B cell (primary cell): ENCODE measurements at regions not wholly inside any gene's neighbourhood (a gene's known extent, or its start where the extent isn't known, plus 50 kb on each side); places are given as distances from the start of the nearest gene placed in this dataset.

Source experiments
- CTCF ChIP-seq: fragments of 200-600 bp; IDR thresholded peaks from one replicate; pipeline ENCODE4 v1.8.0; 2022; ENCODE audit warnings: antibody characterized with exemption, mild to moderate bottlenecking
- EZH2 ChIP-seq: IDR thresholded peaks from 2 replicates; pipeline ENCODE4 v1.6.1; 2012; ENCODE audit warnings: borderline replicate concordance, low read depth, mild to moderate bottlenecking, moderate library complexity, low read length; ENCODE audit not compliant: insufficient read depth, poor library complexity, severe bottlenecking

GRCh38 chr5:54621048-54621447, 103.5 kb downstream of the SNX18 start:
- TF ChIP-seq CTCF, result no peak
- TF ChIP-seq EZH2, result no peak
